GM21529 (cell line): ENCODE measurements at regions not wholly inside any gene's neighbourhood (a gene's known extent, or its start where the extent isn't known, plus 50 kb on each side); places are given as distances from the start of the nearest gene placed in this dataset.
"Not testable (repeated sequence)": the region's sequence is repeated elsewhere in the genome, so short reads cannot be mapped to it uniquely, and the experiment has no call there.

Source experiments
- ATAC-seq: cut with Tn5 transposase; IDR thresholded peaks from one replicate; pipeline ENCODE4 v1.9.1; 2021; ENCODE audit not compliant: unreplicated experiment

DNA sequence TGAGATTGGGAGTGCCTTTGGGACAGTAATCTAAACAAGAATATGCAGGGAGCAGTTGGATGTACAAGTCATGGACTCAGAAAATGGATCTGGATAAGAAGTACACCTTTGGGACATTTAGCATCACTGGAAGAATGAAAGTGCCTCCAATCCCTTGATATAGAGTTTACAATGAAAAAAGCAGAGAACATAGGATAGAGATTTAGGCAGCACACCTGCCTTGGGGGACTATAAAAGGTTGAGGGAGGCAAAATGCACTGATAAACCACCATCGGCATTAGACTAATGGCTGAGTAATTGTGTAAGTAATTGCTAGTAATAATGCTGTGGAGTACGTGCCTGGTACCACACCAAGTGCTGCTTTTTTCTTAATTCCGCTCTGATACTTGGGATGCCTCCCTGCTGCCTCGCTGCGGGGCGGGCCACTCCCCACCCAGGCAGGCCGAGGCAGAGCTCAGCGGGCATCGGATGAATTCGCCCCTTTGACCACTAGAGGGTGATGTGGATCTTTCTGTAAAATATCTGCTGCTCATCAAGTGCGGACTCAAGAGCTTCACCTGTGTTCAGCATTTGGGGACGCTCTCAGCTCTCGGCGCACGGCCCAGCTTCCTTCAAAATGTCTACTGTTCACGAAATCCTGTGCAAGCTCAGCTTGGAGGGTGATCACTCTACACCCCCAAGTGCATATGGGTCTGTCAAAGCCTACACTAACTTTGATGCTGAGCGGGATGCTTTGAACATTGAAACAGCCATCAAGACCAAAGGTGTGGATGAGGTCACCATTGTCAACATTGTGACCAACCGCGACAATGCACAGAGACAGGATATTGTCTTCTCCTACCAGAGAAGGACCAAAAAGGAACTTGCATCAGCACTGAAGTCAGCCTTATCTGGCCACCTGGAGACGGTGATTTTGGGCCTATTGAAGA is 99.9 kb downstream of the ANKRD18B start:
- ATAC-seq = peak; percentile 83

DNA sequence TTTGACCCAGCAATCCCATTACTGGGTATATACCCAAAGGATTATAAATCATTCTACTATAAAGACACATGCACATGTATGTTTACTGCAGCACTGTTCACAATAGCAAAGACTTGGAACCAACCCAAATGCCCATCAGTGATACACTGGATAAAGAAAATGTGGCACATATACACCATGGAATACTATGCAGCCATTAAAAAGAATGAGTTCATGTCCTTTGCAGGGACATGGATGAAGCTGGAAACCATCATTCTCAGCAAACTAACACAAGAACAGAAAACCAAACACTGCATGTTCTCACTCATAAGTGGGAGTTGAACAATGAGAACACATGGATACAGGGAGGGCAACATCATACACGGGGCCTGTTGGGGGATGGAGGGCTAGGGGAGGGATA is 104.3 kb downstream of the ANKRD18B start:
- ATAC-seq = not testable (repeated sequence)

DNA sequence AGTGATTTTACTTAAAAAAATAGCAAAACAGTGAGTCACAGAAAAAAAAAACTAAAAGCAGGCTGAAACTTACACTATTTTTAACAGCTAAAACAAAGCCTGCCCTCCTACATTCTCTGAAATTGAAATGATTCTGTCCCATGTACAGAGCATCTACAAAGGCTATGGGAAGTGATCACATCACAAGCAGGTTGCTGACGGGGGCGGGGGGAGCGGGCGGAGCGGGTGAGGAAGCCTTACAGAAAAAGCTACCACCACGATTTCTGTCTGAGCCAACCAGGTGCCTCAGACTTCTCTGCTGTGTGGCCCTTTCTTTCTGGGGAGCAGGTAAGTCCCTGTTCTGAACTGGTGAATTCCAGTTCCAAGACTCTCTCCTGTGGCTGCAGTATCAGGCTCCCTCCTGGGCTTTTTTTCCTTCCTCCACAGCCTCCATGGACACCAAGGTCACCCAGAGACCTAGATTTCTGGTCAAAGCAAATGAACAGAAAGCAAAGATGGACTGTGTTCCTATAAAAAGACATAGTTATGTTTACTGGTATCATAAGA is 104.9 kb downstream of the ANKRD18B start:
- ATAC-seq = no peak

DNA sequence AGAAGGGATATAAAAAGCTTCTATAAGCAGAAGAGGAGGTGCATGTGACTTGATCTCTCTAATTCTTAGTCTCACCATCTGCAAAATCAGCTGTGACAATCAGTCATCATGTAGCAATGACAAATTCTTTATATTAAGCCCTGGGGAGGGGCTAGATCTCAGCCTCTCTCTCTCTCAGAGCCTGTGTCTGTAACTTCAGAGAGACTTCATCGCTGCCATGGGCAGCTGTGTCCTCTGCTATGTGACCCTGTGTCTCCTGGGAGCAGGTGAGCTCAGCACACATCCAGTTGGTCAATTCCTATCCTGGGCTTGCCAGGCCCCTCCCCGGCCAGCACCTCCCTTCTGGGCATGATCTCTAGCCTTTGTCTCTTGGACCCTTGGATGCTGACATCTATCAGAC is 109.6 kb downstream of the ANKRD18B start:
- ATAC-seq = no peak

DNA sequence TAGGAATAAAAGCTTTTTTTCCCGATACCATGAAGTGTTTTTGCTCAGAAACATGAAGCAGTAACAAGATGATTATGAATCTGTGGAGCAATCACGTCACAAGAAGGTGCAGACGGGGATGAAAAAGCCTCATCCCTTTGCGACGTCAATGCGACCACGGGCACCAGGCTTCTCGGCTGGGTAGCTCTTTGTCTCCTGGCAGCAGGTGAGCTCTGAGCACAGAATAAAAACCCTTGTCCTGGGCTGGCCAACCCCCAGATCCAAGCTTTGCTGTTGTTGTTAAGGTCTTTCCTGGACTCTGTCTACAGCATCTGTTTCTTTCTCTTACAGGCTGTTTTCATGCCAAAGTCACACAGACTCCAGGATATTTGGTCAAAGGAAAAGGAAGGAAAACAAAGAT is 113.8 kb downstream of the ANKRD18B start:
- ATAC-seq = no peak

DNA sequence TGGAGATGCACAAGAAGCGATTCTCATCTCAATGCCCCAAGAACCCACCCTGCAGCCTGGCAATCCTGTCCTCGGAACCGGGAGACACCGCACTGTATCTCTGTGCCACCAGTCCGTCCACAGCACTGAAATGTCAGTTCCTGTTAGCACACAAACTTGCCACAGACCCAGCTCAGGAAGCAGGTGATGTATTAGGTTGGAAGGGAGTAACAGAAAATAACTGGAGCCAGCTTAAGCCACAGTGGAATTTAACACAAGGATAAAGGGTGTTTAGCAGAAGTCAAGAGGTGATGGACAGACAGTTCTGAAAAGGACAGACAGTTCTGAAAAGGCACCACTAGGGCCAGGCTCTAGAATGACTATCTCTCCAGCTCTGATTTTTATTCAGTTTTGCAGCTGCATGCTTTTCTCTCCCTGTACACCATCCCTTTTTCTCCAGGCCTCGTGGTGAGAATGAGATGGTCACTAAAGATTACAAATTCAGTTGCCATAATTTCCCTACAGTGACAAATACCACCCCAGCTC is 114.4 kb downstream of the ANKRD18B start:
- no peak for ATAC-seq

DNA sequence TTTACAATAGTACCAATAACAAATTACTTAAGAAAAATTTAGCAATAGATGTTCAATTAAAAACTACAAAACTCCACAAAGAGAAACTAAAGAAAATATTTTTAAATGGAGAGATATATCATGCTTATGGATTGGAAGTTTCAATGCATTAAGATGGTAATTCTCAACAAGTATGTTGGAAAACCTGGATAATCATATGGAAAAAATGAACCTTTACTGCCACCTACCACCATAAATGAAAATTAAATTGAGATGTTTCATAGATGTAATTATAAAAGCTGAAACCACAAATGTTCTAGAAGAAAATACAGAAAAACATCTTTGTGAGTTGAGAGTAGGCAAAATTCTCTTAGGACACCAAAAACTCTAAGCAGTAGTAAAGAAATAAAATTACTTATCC is 121.7 kb downstream of the ANKRD18B start:
- no peak for ATAC-seq

DNA sequence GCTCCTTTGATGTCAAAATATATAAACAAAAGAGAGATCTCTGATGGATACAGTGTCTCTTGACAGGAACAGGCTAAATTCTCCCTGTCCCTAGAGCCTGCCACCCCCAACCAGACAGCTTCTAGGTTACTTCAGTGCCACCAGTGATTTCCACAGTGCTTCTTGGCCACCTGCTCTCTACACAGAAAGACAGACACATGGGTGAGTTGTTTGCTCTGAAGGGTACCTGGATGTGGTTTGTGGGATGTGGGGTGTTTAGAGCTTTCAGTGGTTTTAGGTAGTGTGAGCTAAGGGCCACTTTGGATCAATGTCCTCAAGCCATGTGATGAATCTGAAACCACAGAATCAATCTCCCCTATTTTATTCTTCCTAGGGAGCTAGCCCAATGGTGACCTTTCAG is 125.4 kb downstream of the ANKRD18B start:
- ATAC-seq = no peak

DNA sequence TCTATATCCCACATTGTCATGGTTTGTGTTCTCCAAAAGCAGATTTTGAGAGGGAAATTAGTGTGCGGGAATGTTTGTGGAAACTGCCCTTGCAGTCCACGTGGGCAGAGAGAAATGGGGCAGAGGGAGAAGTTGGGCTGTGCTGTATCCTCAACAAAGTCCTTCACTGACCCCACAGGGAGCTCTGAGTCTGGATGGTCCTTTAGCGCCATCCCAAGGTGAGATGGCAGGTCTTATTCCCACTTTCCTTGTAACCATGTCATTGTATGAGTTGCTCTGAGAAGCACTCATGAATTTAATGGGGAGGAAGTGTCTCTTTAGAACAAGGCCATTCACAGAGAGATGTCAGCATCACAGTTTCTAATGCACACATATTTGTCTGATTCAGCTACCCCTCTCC is 127.1 kb downstream of the ANKRD18B start:
- ATAC-seq = no peak

DNA sequence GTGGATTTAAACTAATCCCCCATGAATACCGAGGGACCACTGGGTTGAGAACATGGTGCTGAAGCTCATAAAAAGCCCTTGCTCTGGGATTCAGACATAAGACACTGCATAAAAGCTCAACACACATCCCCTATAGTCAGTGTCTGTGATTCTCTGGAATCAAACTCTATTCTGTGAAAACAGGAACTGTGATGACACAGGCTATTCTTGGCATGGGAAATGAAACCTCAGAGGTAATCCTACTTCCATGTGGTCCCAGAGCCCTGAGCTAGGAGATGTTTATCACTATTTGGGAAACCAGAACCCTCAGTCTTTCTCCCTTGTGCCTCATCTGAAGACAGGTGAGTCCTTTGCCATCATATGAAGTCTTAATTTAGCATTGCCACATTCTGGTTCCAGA is 135.4 kb upstream of the PRSS3 start:
- ATAC-seq = no peak

DNA sequence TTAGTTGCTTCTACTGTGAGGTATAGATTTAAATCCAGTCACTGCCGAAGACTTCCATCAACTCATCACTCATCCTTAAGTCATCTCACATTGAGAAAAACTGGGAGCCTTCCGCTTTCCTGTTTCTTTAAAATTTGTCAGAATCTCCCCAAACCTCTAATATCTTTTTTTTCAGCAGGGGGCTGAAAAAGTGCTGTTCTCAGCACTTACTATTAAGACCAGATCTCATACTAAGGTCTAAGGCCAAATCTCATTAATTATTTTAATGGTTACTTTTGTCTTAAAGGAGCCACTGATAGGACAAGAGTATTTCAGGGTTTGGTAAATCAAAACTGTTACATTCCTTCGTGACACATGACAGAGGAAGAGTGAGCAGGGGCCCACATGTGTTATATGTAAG is 134.6 kb upstream of the PRSS3 start:
- no peak for ATAC-seq

DNA sequence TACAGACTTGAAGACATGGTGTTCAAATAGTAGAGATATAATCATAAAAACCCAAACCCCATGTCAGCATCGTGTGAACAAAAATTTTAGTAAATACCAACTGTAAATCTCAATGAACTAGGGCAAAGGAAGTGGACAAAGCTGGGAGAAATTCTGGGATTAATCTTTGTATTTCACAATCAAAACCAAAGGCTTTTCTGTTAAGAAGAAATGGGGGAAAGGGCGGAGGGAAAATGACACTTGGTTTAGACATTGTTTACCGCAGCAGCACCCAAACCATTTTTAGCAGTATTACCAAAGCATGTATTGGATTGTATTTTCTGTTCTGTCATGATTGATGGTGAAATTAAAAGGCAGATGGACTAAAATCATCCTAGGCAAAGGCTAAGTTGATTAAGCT is 134.2 kb upstream of the PRSS3 start:
- no peak for ATAC-seq

DNA sequence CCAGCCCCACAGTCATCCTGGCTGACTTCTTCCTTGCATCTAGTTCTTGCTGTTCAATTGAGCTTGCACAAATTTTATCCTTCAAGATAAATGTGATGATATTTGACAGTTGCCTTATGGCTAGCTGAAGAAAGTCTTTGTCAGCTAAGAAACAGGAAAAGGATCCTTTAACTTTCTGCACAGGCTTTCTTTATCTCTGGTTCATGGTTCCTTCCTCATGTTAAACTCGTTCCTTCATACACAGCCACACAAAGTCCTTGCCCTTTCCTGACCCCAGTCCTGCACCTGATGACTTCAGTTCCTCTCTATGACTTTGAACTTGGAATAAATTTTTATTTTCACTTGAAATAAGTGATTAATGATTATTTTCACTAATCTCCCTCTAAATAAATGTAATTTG is 132.5 kb upstream of the PRSS3 start:
- ATAC-seq = no peak

DNA sequence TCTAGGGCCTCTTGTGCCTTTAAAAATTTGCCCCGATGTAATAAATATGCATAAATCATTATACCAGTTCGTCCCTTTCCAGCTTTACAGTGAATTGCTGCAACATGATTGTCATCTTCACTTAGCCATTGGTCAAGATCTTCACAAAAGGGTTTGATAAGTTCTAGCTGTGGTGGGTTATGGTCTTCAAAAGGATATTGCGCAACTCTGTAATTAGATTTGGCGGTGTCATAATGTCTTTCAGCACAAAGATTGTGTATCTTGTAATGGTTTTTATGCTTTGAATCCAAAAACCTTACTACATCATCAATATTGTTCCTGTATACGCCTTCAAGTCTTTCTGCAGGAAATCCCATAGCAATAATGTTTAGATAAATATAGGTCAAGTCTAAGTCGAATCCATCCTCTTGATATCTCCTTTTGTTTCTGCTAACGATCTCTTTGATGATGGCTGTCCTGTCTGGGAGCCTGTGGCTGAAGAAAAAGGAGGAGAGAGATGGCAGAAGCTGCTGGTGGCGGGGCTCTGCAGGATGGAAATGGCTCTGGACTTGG is 119.1 kb upstream of the PRSS3 start:
- ATAC-seq = not testable (repeated sequence)

DNA sequence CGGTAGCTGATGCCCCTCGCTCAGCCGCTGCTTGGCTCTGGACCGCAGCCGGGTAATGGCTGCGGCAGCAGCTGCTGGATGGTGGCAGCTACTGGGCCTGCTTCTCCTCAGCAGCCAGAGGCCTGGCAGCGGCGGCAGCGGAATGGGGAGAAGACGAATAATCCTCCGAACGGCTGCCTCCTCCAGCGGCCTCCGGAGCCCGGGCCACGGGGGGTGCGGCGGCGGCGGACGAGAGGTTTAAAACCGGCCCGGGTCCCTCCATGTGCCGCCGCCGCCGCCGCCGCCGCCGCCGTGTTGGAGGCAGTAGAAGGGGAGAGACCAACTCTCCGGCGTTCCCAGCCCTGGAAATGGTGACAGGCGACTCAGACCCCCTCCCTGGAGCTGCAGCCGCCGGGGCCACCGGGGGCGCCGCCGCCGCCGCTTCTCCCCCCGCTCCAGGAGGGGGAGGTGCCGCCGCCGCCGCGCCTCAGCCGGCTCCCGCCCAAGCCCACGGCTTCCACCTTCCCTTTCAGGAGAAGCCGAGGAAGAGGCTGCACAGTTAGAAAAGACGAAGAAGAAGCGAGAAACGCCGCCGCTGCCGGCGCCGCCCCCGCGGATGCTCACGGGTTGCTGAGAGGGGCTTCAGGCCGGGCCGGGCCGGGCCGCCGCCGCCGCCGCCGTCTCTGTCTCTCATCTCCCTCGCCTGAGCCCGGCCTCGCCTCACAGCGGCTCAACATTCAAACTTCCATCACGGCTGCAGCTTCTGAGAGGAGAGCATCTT is 118.4 kb upstream of the PRSS3 start:
- ATAC-seq = no peak

DNA sequence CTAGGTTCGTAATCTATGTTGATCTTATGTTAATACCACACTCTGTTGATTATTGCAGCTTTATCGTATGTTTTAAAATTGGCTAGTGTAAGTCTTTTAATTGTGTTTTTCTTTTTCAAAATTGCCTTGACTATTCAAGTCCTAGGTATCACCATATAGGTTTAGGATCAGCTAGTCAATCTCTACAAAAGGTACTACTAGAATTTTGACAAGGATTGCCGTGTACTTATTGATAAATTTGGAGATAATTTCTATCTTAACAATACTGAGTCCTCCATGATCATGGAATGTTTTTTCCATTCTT is 117.9 kb upstream of the PRSS3 start:
- no peak for ATAC-seq

DNA sequence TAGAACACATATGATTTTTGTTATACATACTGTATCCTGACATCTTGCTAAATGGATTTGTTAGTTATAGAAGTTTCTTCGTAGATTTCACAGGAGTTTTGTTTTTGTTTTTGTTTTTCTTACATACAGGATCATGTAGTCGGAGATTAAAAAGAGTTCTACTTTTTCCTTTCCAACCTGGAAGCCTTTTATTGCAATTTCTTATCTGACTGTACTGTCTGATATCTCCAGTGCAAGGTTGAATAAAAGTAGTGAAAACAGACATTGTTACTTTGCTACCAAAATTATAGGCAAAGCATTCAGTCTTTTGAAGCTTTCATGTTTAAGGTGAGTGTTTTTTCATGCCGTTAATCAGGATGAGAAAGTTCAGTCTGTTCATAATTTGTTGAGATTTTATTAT is 117.4 kb upstream of the PRSS3 start:
- no peak for ATAC-seq

DNA sequence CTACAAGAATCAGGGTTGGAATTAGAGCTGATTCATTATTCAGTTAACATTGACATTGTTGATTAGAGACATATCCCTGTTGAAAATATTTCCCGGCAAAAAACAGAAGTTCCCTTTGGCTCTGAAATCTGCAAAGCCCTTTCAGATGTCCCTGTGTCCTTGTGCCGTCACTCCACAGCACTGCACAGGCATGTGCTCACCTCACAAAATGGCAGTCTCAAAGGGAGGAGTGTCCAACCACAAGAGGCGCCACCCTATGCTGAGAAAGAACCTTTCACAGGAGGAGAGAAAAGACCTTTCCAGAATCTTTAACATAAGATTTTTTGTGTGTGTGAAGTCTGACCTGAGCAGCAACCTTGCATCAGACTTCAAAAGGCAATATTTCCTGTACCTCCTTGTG is 112.8 kb upstream of the PRSS3 start:
- ATAC-seq = no peak

DNA sequence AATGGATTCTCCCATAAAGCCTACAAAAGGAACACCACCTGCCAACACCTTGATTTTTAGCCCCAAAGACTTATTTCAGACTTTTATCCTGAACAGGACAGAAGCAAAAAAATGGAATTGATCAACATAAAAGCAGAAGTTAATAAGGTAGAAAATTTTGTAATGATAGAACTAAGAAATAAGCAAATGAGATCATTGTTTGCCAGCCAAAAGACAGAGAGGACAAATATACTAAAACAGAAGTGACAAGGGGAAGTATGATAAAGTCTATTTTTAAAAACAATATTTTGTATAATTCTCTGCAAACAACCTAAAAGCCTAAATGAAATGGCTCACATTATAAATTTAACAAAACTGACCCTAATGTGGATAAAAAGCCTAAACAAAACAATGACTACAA is 110.5 kb upstream of the PRSS3 start:
- ATAC-seq = no peak

DNA sequence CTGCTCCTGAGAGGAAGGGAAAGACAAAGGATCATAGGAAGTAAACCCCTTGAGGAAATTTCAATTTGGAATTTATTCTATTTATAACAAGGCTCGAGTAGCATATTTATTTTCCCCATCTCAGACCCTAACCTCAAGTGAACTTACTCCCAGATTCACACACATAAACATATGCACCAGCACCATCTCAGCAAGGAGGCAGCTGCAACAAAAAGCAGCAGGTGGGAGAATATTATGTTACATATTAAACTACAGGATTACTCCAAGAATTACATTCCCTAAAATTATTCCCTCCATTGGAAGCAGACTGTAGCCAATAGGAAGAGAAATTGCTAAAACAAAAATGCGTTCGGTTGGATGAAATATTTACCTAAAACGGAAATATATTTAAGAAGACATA is 108.4 kb upstream of the PRSS3 start:
- no peak for ATAC-seq

DNA sequence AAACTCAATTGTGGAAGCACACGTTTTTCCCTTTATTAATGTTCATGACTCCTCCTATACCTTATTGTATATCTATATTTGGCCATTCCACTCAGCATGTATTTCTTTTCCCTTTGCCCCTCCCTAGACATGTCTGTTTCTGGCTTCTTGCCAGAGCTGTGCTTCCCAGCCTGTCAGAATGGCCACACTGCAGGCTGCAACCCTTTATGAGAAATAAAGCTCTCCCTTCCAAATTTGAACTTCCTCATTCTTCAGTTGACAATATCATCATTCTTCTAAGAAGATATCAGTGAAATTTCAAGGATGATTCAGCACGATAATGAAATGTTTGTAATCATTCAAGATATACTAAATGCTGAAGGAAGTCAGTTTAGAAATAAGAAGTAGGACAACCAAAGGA is 107.6 kb upstream of the PRSS3 start:
- ATAC-seq = no peak
